ENCODE measurements at regions not wholly inside any gene's neighbourhood (a gene's known extent, or its start where the extent isn't known, plus 50 kb on each side); places are given as distances from the start of the nearest gene placed in this dataset.

DNA sequence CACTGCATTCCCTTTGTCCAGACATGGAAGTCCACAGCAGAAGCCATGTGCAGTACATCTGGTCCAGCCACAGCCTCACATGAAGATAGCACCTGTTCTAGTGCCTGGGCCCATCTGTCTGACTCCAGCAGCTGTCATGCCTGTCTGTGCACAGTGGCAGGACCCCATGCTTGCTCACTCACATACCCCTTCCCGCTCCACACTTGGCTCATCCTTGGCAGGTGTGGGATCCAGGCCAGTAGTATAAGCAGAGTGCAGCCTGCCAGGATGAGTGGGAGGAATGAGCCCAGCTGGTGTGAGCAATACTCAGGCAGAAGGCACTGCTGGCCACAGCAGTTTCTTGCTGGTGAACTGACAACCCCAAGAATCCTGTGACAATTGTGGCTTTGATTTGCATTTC is 168.0 kb downstream of the PRDM9 start (continued):
- TF ChIP-seq EZH2 (IDR thresholded peaks at IDR 0.05; ENCODE audit: borderline replicate concordance, insufficient read depth, low read length, poor library complexity, severe bottlenecking) (no peak), POLR2AphosphoS5 (IDR thresholded peaks at IDR 0.05) (no peak), RAD21 (conservative IDR thresholded peaks at IDR 0.05) (no peak), TAF1 (IDR thresholded peaks at IDR 0.05; ENCODE audit: low read depth) (no peak)

DNA sequence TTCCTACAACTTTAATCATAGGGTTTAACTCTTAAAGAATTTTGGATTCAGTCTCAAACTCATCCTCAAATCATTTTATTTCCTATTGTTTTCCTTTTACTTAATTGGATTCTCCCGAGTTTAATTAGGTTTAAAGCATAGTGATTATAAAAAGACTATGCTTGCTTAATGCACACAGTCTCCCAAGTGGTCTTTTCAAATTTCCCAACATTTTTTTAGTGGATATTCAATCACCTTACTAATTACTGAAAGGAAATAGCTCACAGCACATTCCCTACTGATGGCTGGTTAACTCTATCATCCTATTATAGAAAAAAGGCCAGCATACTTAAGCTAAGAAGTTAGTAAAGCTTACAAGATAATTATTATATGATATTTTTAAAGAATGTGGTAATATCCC is 170.6 kb downstream of the PRDM9 start:
- no peaks in the 10 kb centered on the region for H3K27me3 ChIP-seq (ENCODE audit: insufficient read depth, low read depth, low read length)
- no peaks in the 10 kb centered on the region for H3K36me3 ChIP-seq (ENCODE audit: insufficient read depth, low read length)
- H4K20me1 ChIP-seq (ENCODE audit: insufficient read depth): no peaks in the 10 kb centered on the region
- H3K4me2 ChIP-seq (ENCODE audit: low read length): no peak overlapping the region
- no peak overlapping the region for H3K27ac ChIP-seq (ENCODE audit: low read length)
- H3K4me3 ChIP-seq (ENCODE audit: low read length): no peak overlapping the region
- H3K9ac ChIP-seq (ENCODE audit: low read length): no peak overlapping the region
- TF ChIP-seq POLR2AphosphoS5 (IDR thresholded peaks at IDR 0.05) (no peak), SMC3 (conservative IDR thresholded peaks at IDR 0.05; ENCODE audit: poor library complexity) (no peak), MXI1 (conservative IDR thresholded peaks at IDR 0.05; ENCODE audit: poor library complexity, severe bottlenecking) (no peak), TAF1 (IDR thresholded peaks at IDR 0.05; ENCODE audit: low read depth) (no peak), RAD21 (conservative IDR thresholded peaks at IDR 0.05) (no peak), CTCF (IDR thresholded peaks at IDR 0.05; ENCODE audit: poor library complexity, severe bottlenecking) (no peak), REST (IDR thresholded peaks at IDR 0.05; ENCODE audit: borderline replicate concordance) (no peak), EZH2 (IDR thresholded peaks at IDR 0.05; ENCODE audit: borderline replicate concordance, insufficient read depth, low read length, poor library complexity, severe bottlenecking) (no peak), EP300 (conservative IDR thresholded peaks at IDR 0.05; ENCODE audit: poor library complexity, severe bottlenecking) (no peak)
- H3K9me2 ChIP-seq (ENCODE audit: insufficient read depth, low read length): no peaks in the 10 kb centered on the region
- no peak overlapping the region for H2AFZ ChIP-seq (ENCODE audit: low read depth, low read length)
- H3F3A ChIP-seq (ENCODE audit: insufficient read depth, low read length, poor library complexity, severe bottlenecking): no peaks in the 10 kb centered on the region
- H3K79me2 ChIP-seq (replicated peaks; ENCODE audit: insufficient read depth, low read length): no peaks in the 10 kb centered on the region
- no peaks in the 10 kb centered on the region for H3K9me3 ChIP-seq (ENCODE audit: low read length)

GRCh38 chr5:23684103-23684502 is 176.7 kb downstream of the PRDM9 start:
- Histone ChIP-seq H3K9me2 (ENCODE audit: insufficient read depth, low read length) (no peaks in the 10 kb centered on the region), H3K36me3 (ENCODE audit: insufficient read depth, low read length) (no peaks in the 10 kb centered on the region), H2AFZ (ENCODE audit: low read depth, low read length) (no peak overlapping the region), H3F3A (ENCODE audit: insufficient read depth, low read length, poor library complexity, severe bottlenecking) (no peaks in the 10 kb centered on the region), H3K4me3 (ENCODE audit: low read length) (no peak overlapping the region), H4K20me1 (ENCODE audit: insufficient read depth) (no peaks in the 10 kb centered on the region), H3K4me2 (ENCODE audit: low read length) (no peak overlapping the region), H3K27me3 (ENCODE audit: insufficient read depth, low read depth, low read length) (no peaks in the 10 kb centered on the region), H3K9ac (ENCODE audit: low read length) (no peak overlapping the region), H3K27ac (ENCODE audit: low read length) (no peak overlapping the region), H3K79me2 (replicated peaks; ENCODE audit: insufficient read depth, low read length) (no peaks in the 10 kb centered on the region), H3K9me3 (ENCODE audit: low read length) (no peaks in the 10 kb centered on the region)
- TF ChIP-seq REST (IDR thresholded peaks at IDR 0.05; ENCODE audit: borderline replicate concordance) (no peak), RAD21 (conservative IDR thresholded peaks at IDR 0.05) (no peak), SMC3 (conservative IDR thresholded peaks at IDR 0.05; ENCODE audit: poor library complexity) (no peak), TAF1 (IDR thresholded peaks at IDR 0.05; ENCODE audit: low read depth) (no peak), EZH2 (IDR thresholded peaks at IDR 0.05; ENCODE audit: borderline replicate concordance, insufficient read depth, low read length, poor library complexity, severe bottlenecking) (no peak), POLR2AphosphoS5 (IDR thresholded peaks at IDR 0.05) (no peak), CTCF (IDR thresholded peaks at IDR 0.05; ENCODE audit: poor library complexity, severe bottlenecking) (no peak), MXI1 (conservative IDR thresholded peaks at IDR 0.05; ENCODE audit: poor library complexity, severe bottlenecking) (no peak)
